IPS-18a (cell line): ENCODE measurements at regions not wholly inside any gene's neighbourhood (a gene's known extent, or its start where the extent isn't known, plus 50 kb on each side); places are given as distances from the start of the nearest gene placed in this dataset.

ENCODE experiments used
- H3K27ac ChIP-seq: one replicate; pipeline ENCODE4 v1.5.1; 2013; ENCODE audit warnings: low read length
- H3K27me3 ChIP-seq: one replicate; pipeline ENCODE4 v1.6.1; 2013; ENCODE audit warnings: mild to moderate bottlenecking, low read length; ENCODE audit not compliant: control insufficient read depth, insufficient read depth
- H3K36me3 ChIP-seq: one replicate; pipeline ENCODE4 v1.6.1; 2013; ENCODE audit warnings: low read depth, low read length; ENCODE audit not compliant: control insufficient read depth
- H3K4me1 ChIP-seq: one replicate; pipeline ENCODE4 v1.6.1; 2013; ENCODE audit warnings: low read depth, low read length; ENCODE audit not compliant: control insufficient read depth
- H3K4me3 ChIP-seq: one replicate; pipeline ENCODE4 v1.5.1; 2013; ENCODE audit warnings: low read length
- H3K9ac ChIP-seq: one replicate; pipeline ENCODE4 v1.6.1; 2013; ENCODE audit warnings: mild to moderate bottlenecking, low read length, moderate library complexity
- H3K9me3 ChIP-seq: one replicate; pipeline ENCODE4 v1.6.1; 2013; ENCODE audit warnings: low read depth, low read length; ENCODE audit not compliant: control insufficient read depth

DNA sequence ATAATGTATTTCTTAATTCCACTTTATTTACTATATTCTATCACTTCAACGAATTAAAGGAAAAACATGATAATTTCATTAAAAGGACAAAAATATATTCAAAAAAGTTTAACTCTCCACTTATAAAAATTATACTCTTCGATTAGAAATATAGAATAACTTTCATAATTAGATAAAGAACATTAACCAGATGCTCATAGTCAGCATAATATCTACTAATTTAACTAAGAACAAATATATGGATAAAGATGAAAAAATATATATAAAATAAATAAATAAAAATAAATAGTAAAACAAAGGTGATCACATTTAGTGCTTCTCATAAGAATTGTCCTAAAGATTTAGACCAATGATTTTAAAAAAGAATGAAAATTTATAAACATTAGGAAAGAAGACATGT is 1065.2 kb upstream of the CNTN5 start:
- Histone ChIP-seq H3K27ac (no peak overlapping the region), H3K4me1 (no peaks in the 10 kb centered on the region), H3K4me3 (no peak overlapping the region), H3K9me3 (no peaks in the 10 kb centered on the region), H3K27me3 (no peaks in the 10 kb centered on the region), H3K36me3 (no peaks in the 10 kb centered on the region), H3K9ac (no peak overlapping the region)

DNA sequence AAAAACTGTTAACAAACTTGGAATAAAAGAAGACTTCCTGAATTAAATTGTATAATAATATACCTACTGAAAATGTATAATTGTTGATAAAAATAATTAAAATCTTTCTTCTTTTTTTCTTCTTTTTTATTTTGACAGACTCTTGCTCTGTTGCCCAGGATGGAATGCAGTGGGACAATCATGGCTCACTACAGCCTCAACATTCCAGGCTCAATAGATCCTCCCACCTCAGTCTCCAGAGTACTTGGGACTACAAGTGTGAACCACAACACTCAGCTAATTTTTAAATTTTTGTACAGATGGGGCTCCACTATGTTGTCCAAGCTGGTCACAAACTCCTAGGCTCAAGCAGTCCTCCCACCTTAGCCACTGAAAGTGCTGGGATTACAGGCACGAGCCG is 1063.8 kb upstream of the CNTN5 start:
- Histone ChIP-seq H3K27ac (no peak overlapping the region), H3K4me1 (no peaks in the 10 kb centered on the region), H3K36me3 (no peaks in the 10 kb centered on the region), H3K4me3 (no peak overlapping the region), H3K9ac (no peak overlapping the region), H3K27me3 (no peaks in the 10 kb centered on the region), H3K9me3 (no peaks in the 10 kb centered on the region)

DNA sequence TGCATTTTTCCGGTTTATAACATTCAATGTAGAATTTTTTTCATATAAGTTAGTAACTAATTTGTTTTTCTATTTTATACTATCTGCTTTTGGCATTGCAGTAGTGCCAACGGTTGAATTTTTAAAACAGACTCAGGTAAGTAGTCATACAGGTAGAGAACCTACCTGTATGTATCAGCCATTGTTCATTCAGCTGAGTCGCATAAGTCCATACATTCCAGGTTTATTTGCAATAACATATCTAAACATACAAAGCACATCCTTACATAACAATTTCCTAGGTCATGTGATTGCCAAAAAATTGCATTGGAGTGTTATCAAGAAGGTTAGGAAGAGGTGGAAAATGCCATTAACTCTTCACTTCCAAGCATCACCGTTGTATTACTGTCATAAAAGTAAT is 1059.3 kb upstream of the CNTN5 start:
- no peaks in the 10 kb centered on the region for H3K36me3 ChIP-seq
- H3K9me3 ChIP-seq, result no peaks in the 10 kb centered on the region

DNA sequence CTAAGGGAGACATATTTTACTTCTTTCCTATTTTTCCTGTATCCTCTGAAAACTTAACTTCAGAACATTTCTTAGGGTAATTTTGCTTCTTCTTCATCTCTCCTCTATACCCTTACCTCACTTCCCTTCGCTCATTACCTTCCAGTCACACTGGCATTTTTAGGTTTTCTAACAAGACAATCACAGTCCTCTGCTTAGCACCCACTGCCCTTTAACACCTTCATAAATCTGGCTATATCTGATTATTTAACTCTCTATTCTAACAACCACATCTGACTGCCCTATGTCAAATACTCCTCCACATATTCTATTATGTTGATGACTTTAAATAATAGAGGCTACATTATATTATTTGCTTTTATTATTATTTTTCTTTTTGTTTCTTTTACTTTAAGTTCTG is 1058.0 kb upstream of the CNTN5 start:
- Histone ChIP-seq H3K27ac (no peak overlapping the region), H3K4me1 (no peaks in the 10 kb centered on the region), H3K9ac (no peak overlapping the region), H3K9me3 (no peaks in the 10 kb centered on the region), H3K4me3 (no peak overlapping the region), H3K27me3 (no peaks in the 10 kb centered on the region), H3K36me3 (no peaks in the 10 kb centered on the region)

More for the DNA sequence above, 1059.3 kb upstream of the CNTN5 start:
- no peaks in the 10 kb centered on the region for H3K4me1 ChIP-seq
- H3K4me3 ChIP-seq, result no peak overlapping the region
- no peak overlapping the region for H3K9ac ChIP-seq
- H3K27me3 ChIP-seq, result no peaks in the 10 kb centered on the region
- H3K27ac ChIP-seq, result no peak overlapping the region

DNA sequence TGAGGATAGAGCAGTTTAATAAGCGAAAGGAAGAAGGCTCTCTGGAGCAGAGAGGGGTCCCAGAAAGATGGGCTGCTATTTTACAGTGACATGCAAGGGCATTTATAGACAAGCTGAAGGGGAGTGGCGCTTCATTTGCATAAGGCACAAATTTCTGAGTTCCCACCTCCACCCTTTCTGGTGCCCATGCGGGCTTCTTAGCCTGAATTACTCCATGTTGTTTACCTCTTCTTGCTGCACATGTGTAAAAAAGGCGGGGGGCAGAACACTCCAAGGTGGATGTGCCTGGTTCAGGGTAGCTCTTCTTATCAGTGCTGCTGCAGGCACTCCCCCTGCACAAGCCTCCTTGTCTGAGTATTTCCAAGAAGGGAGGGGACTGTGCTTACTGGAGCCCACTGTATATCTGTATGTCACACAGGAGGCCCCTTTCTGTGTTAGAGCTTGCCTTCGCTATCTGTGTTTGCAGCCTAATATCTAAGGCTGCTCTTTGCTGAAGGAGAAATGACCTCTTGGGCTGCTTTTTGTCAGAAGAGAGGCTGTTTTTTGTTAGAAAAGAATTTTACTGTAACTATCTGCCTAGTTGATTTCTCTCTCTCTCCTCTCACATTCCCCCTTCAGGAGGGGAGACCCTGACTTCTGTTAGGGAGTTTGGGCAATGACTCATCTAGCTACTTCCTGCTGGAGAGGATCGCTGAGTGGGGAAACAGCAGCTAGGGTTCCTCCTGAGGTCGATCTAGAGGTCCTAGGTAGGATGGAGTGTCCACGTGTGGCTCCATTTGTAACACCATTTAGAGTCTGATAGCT is 1057.0 kb upstream of the CNTN5 start:
- Histone ChIP-seq H3K4me1 (no peaks in the 10 kb centered on the region), H3K9ac (no peak overlapping the region), H3K36me3 (no peaks in the 10 kb centered on the region), H3K4me3 (no peak overlapping the region), H3K9me3 (no peaks in the 10 kb centered on the region), H3K27ac (no peak overlapping the region), H3K27me3 (no peaks in the 10 kb centered on the region)

DNA sequence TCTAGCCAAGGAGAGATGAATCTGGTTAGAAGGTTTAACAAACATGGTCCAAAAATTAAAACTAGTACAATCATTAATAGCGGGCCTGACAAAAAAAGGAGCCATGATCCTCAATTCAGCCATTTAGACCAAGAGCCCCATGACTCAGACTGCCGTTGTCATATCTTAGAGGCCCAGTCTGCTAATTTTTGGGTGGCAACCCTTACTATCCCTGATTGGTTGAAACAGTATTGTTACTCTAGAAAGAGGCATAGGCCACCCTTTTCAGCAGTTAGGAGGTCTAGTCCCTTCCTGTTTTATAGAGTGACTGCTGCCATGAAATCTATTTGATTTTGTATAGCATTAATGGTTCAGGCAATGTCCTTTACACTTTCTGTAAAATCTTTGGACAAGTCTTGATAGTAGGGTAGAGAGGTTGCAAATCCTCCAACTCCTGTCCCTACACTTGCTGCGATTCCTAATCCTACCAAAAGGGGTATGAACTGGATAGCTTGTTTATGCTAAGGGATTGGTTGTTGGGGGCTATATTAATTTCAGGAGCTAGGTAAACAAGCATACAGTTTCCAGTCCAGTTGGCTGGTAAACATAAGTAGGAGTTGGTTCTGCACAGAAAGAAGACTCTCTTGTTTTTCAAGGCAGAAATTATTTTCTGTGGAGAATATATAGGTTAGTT is 1056.3 kb upstream of the CNTN5 start:
- no peaks in the 10 kb centered on the region for H3K36me3 ChIP-seq
- H3K27ac ChIP-seq, result no peak overlapping the region
- no peak overlapping the region for H3K4me3 ChIP-seq
- no peaks in the 10 kb centered on the region for H3K4me1 ChIP-seq
- no peaks in the 10 kb centered on the region for H3K9me3 ChIP-seq
- H3K27me3 ChIP-seq, result no peaks in the 10 kb centered on the region
- H3K9ac ChIP-seq, result no peak overlapping the region

DNA sequence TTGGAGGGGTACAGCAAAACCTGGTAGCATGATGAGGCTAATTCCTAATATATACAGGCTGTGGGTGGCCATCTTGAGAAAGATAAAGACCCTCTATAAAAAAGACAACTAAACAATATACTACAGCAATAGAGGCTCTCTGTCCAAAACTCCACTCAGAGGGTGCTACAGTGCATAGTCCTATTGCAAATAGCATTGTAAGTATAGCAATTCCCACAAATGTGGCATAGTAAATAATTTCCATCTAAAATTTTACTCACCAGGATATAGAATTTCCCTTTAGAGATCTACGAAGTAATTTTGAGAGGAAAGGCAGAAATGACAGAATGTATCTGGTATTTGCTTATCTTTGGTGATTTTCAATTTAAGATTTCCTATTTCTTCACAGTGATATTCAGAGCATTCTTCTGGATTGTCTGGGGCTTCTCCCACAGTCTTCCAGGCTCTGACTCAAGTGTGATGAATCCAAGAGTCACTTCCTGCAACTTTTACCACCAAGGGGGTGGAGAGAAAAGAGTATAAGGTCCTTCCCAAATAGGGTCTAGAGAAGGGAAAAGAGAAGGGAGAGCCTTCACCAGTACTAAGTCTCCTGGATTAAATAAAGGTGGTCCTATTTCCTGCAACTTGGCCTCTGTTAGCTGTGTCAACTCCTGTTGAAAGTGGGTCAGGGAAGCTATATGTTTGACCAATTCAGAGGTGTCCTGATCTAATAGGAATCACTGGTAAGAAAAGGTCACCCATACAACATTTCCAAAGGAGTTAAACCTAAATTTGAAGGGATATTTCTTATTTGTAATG is 1054.7 kb upstream of the CNTN5 start:
- no peaks in the 10 kb centered on the region for H3K36me3 ChIP-seq
- no peaks in the 10 kb centered on the region for H3K27me3 ChIP-seq
- H3K9ac ChIP-seq, result no peak overlapping the region
- H3K27ac ChIP-seq, result no peak overlapping the region
- H3K4me3 ChIP-seq, result no peak overlapping the region
- no peaks in the 10 kb centered on the region for H3K4me1 ChIP-seq
- H3K9me3 ChIP-seq, result no peaks in the 10 kb centered on the region

DNA sequence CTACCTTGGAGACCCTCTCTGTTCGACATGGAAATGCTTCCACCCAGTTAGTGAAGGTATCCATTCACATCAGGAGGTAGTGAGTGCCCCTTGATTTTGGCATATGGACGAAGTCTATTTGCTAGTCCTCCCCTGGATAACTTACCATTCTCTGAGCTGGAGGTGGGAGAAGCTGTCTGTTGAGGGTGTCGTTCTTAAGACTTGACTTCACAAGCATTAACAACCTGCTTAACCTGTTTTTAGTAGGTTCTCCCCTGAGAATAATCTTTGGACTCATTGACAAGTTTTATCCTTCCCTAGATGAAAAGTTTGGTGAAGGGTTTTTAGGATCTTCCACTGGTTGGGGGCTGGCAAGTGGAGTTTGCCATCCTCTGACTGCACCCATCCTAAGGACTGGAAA is 1053.8 kb upstream of the CNTN5 start:
- Histone ChIP-seq H3K27me3 (no peaks in the 10 kb centered on the region), H3K36me3 (no peaks in the 10 kb centered on the region), H3K9me3 (no peaks in the 10 kb centered on the region), H3K9ac (no peak overlapping the region), H3K4me1 (no peaks in the 10 kb centered on the region), H3K27ac (no peak overlapping the region), H3K4me3 (no peak overlapping the region)

DNA sequence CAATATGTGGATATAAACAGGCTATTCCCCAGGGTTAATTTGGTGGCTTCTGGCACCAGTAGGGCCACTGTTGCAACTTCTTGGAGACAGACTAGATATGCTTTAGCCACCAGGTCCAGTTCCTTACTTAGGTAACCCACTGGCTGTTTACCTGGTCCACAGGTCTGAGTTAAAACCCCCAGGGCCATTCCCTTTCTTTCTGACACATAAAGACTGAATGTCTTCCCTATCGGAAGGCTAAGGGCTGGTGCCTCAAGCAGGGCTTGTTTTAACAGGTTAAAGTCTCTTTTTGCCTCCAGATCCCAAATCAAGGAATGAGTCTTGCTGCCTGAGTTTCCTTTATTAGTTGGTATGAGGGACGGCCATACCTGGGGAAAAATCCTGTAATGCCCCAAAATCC is 1052.7 kb upstream of the CNTN5 start:
- H3K36me3 ChIP-seq, result no peaks in the 10 kb centered on the region
- no peak overlapping the region for H3K4me3 ChIP-seq
- H3K9me3 ChIP-seq, result no peaks in the 10 kb centered on the region
- H3K27me3 ChIP-seq, result no peaks in the 10 kb centered on the region
- no peak overlapping the region for H3K27ac ChIP-seq
- H3K4me1 ChIP-seq, result no peaks in the 10 kb centered on the region
- H3K9ac ChIP-seq, result no peak overlapping the region

DNA sequence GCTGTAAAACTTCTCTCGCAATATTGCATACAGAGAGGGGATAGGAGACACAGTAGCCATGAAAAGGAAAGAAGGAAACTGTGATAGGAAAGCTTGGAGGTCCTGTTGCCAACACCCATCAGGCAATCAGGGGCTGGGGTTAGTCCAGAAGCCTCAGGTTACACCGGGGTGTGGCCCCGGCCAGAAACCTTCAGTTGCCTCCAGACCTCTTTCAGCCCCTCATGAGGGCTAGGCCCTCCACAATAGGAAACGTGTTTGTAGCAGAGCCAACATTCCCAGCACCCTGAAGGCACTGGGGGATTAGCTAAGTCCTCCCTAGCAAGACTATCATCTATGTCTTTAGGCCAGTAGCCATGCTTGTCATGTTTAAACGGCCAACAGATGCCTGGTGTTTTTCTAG is 1048.0 kb upstream of the CNTN5 start:
- Histone ChIP-seq H3K27me3 (no peaks in the 10 kb centered on the region), H3K36me3 (no peaks in the 10 kb centered on the region), H3K9ac (no peak overlapping the region), H3K9me3 (no peaks in the 10 kb centered on the region), H3K27ac (no peak overlapping the region), H3K4me1 (peaks cover 11% of the 10 kb centered on the region), H3K4me3 (no peak overlapping the region)

DNA sequence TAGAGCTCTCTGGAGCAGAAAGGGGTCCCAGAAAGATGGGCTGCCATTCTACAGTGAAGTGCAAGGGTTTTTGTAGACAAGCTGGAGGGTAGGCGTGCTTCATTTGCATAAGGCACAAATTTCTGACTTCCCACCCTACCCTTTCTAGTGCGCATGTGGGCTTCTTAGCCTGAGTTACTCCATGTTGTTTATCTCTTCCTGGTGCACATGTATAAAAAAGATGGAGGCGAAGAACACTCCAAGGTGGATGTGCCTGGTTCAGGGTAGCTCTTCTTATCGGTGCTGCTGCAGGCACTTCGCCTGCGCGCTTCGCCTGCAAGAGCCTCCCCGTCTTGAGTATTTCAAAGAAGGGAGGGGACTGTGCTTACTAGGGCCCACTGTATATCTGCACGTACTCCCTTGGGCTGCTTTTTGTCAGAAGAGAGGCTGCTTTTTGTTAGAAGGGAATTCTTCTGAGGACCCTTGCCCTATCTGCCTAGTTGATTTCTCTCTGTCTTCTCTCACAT is 1047.3 kb upstream of the CNTN5 start:
- H3K27ac ChIP-seq, result no peak overlapping the region

More for the DNA sequence above, 1047.3 kb upstream of the CNTN5 start:
- Histone ChIP-seq H3K36me3 (no peaks in the 10 kb centered on the region), H3K9ac (no peak overlapping the region), H3K4me3 (no peak overlapping the region), H3K4me1 (peaks cover 11% of the 10 kb centered on the region), H3K9me3 (no peaks in the 10 kb centered on the region), H3K27me3 (no peaks in the 10 kb centered on the region)
